ENCODE measurements at regions not wholly inside any gene's neighbourhood (a gene's known extent, or its start where the extent isn't known, plus 50 kb on each side); places are given as distances from the start of the nearest gene placed in this dataset.

DNA sequence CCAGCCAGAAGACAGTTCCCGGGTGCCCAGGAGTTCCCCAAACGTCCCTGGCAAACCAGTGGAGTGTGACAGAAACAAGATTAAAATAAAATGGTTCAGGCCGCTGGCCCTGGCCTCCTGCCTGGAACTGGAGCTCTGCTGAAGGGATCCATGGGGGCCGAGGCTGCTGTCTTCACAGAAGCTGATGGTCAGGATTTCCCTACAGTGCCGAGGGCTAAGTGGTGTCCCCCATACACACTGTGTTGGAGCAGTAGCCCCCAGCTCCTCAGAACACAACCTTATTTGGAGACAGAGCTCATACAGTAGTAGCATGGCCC is 55.9 kb downstream of the MRPL36 start:
- ATAC-seq: no peak

DNA sequence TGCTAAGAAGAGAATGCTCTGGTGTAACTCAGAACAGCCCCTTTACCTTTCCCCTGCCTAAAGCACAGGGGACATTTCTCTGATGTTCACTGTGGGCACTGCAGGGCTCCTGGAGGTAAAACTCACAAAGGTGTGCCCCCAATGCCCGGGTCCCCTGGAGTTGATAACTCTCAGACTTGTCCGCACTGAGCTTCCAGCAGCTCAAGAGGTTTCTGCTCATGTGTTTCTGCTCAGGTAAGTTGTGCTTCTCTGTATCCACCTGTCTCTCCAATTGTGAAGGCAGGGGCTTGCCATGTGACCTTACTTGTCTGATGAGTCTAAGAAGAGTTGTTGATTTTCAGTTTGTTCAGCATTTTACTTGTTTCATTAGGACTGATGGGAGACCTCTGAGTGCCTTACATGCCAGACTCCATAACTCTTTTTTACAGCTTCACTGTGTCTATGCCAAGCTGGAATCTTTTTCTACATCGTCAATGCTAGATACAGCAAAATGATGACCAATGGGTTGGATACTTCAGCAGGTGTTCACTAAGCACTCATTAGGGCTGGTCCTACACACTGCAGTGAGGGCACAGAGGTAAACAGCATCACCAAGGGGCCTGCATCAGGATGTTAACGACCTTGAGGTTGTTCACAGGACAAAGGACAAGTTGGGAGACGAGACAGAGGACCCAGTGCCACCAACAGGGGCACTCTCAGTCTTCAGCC is 56.4 kb downstream of the MRPL36 start:
- ATAC-seq: no peak
- TF ChIP-seq GLIS3 (CRISPR knock-in tag; IDR thresholded peaks at IDR 0.05) (no peak), ZNF70 (CRISPR knock-in tag; IDR thresholded peaks at IDR 0.05) (no peak), CSDC2 (CRISPR knock-in tag; IDR thresholded peaks at IDR 0.05) (no peak), ISL1 (CRISPR knock-in tag; IDR thresholded peaks at IDR 0.05) (no peak), ESRRG (CRISPR knock-in tag; IDR thresholded peaks at IDR 0.05) (no peak), ZNF8 (CRISPR knock-in tag; IDR thresholded peaks at IDR 0.05) (no peak)
- TF ChIP-seq, protein P1, sequence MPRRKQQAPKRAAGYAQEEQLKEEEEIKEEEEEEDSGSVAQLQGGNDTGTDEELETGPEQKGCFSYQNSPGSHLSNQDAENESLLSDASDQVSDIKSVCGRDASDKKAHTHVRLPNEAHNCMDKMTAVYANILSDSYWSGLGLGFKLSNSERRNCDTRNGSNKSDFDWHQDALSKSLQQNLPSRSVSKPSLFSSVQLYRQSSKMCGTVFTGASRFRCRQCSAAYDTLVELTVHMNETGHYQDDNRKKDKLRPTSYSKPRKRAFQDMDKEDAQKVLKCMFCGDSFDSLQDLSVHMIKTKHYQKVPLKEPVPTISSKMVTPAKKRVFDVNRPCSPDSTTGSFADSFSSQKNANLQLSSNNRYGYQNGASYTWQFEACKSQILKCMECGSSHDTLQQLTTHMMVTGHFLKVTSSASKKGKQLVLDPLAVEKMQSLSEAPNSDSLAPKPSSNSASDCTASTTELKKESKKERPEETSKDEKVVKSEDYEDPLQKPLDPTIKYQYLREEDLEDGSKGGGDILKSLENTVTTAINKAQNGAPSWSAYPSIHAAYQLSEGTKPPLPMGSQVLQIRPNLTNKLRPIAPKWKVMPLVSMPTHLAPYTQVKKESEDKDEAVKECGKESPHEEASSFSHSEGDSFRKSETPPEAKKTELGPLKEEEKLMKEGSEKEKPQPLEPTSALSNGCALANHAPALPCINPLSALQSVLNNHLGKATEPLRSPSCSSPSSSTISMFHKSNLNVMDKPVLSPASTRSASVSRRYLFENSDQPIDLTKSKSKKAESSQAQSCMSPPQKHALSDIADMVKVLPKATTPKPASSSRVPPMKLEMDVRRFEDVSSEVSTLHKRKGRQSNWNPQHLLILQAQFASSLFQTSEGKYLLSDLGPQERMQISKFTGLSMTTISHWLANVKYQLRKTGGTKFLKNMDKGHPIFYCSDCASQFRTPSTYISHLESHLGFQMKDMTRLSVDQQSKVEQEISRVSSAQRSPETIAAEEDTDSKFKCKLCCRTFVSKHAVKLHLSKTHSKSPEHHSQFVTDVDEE (CRISPR knock-in tag; IDR thresholded peaks at IDR 0.05): no peak

More for the DNA sequence above, 55.9 kb downstream of the MRPL36 start:
- TF ChIP-seq ZFP3 (CRISPR knock-in tag; IDR thresholded peaks at IDR 0.05): no peak
- no peak for TF ChIP-seq SNAI2 (CRISPR knock-in tag; IDR thresholded peaks at IDR 0.05)
- no peak for TF ChIP-seq TCF4 (CRISPR knock-in tag; IDR thresholded peaks at IDR 0.05; ENCODE audit: borderline replicate concordance)
- TF ChIP-seq ISL1 (CRISPR knock-in tag; IDR thresholded peaks at IDR 0.05): no peak
- no peak for TF ChIP-seq OSR1 (CRISPR knock-in tag; IDR thresholded peaks at IDR 0.05)

DNA sequence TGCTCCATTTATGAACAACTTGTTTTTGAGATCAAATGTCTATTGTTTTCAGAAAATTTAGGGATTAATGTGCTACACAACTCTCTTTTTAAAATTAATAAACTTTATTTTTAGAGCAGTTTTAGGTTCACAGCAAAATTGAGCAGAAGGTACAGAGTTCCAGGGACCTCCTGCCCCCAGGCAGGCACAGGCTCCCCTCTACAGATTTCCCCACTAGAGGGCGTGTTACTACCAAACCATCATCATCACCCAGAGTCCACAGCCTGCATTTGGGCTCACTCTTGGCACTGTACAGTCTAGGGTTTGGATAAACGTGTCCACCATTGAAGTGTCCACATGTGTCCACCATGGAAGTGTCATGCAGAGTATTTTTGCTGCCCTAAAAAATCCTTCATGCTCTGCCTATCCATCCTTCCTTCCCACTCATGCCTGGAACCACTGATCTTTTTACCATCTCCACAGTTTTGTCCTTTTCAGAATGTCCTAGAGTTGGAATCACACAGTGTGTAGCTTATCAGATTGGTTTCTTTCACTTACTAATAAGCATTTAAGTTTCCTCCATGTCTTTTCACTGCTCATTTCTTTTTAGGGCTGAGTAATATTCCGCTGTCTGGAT is 61.7 kb downstream of the MRPL36 start:
- TF ChIP-seq PPARA (CRISPR knock-in tag; IDR thresholded peaks at IDR 0.05; ENCODE audit: borderline replicate concordance): no peak
- no peak for TF ChIP-seq SNAI2 (CRISPR knock-in tag; IDR thresholded peaks at IDR 0.05)
- TF ChIP-seq ZNF565 (CRISPR knock-in tag; conservative IDR thresholded peaks at IDR 0.05; ENCODE audit: low read depth): no peak
- TF ChIP-seq, protein P1 (CRISPR knock-in tag; IDR thresholded peaks at IDR 0.05): no peak
- no peak for TF ChIP-seq TOX (CRISPR knock-in tag; IDR thresholded peaks at IDR 0.05; ENCODE audit: borderline replicate concordance)
- no peak for TF ChIP-seq GLIS3 (CRISPR knock-in tag; IDR thresholded peaks at IDR 0.05)

DNA sequence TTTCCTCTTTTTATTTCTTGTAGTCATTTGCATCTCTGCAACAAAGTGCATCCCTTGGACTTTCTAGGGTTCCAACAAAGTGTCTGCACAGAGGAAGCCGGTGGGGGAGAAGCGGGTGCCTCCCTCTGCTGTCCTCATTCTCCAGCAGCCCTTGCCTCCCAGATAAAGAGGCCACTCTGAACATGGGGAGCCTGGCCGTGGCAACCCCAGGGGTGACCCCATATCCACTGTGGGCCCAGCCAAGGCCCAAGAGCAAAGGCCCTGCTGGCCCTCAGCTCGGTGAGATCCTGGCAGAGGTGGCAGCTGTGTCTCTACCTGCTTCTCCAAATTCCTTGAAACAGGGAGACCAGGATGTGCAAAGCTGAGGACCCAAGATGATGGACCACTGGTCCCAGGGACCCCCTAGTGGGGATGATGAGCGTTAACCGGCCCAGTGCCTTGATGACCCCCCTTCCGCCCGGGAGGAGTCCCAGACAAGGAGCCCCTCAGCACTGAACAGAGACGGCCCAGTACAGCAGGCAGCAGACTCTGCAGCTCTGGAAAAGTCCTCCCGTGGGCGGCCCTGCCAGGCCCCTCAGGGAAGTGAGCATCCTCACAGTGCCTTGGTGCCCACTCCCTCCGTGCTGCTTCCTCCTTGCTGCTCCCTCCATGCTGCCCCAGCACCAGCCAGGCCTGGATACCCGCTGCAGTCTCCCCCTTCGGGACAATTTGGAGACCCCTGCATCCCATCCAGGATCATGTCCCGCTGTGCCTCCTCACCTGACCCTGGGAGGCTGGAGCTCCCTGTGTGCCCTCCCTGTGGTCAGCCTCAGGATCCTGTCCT is 62.5 kb downstream of the MRPL36 start:
- ATAC-seq: no peak
- TF ChIP-seq GLIS3 (CRISPR knock-in tag; IDR thresholded peaks at IDR 0.05) (no peak), ZFP30 (CRISPR knock-in tag; IDR thresholded peaks at IDR 0.05) (no peak), ISL1 (CRISPR knock-in tag; IDR thresholded peaks at IDR 0.05) (no peak), ZFP3 (CRISPR knock-in tag; IDR thresholded peaks at IDR 0.05) (no peak), ARNTL (CRISPR knock-in tag; IDR thresholded peaks at IDR 0.05; ENCODE audit: borderline replicate concordance, low read depth) (no peak), ZNF70 (CRISPR knock-in tag; IDR thresholded peaks at IDR 0.05) (no peak), TOX (CRISPR knock-in tag; IDR thresholded peaks at IDR 0.05; ENCODE audit: borderline replicate concordance) (no peak), ZNF8 (CRISPR knock-in tag; IDR thresholded peaks at IDR 0.05) (no peak), PPARA (CRISPR knock-in tag; IDR thresholded peaks at IDR 0.05; ENCODE audit: borderline replicate concordance) (no peak)
- TF ChIP-seq, protein P1 (CRISPR knock-in tag; IDR thresholded peaks at IDR 0.05): no peak
- TF ChIP-seq, protein P2, sequence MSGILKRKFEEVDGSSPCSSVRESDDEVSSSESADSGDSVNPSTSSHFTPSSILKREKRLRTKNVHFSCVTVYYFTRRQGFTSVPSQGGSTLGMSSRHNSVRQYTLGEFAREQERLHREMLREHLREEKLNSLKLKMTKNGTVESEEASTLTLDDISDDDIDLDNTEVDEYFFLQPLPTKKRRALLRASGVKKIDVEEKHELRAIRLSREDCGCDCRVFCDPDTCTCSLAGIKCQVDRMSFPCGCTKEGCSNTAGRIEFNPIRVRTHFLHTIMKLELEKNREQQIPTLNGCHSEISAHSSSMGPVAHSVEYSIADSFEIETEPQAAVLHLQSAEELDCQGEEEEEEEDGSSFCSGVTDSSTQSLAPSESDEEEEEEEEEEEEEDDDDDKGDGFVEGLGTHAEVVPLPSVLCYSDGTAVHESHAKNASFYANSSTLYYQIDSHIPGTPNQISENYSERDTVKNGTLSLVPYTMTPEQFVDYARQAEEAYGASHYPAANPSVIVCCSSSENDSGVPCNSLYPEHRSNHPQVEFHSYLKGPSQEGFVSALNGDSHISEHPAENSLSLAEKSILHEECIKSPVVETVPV (CRISPR knock-in tag; IDR thresholded peaks at IDR 0.05): no peak

More for the DNA sequence above, 61.7 kb downstream of the MRPL36 start:
- ATAC-seq: peak; percentile 73; the same call in 2 of the 3 replicates
